Common myeloid progenitor, CD34-positive (primary cell): ENCODE measurements at regions not wholly inside any gene's neighbourhood (a gene's known extent, or its start where the extent isn't known, plus 50 kb on each side); places are given as distances from the start of the nearest gene placed in this dataset.

Source experiments
- CTCF ChIA-PET: fragments of 350-600 bp; sonication (Branson Sonifier 250); formaldehyde crosslinking; loops from one replicate; lab custom pipeline; 2021; ENCODE audit warnings: antibody characterized with exemption; lab: Charles Lee
- POLR2A ChIA-PET: fragments of 350-600 bp; sonication (Branson Sonifier 250); formaldehyde crosslinking; loops from one replicate; lab custom pipeline; 2021; ENCODE audit warnings: antibody characterized with exemption; lab: Charles Lee
- DNase-seq, 3 donors: peaks; one replicate each; pipeline versions ENCODE4 v3.0.0 to v3.0.0-alpha.2; 2013
- H3K27ac ChIP-seq, 2 experiments: 1 replicate in 1 of 2; 2 replicates in 1 of 2; pipeline ENCODE4 v1.7.0; 2013; ENCODE audit warnings: inconsistent platforms in 2 of 2, low read length in 2 of 2, mild to moderate bottlenecking in 2 of 2, low read depth in 1 of 2, moderate library complexity in 1 of 2; ENCODE audit not compliant: severe bottlenecking in 2 of 2, insufficient read depth in 1 of 2, poor library complexity in 1 of 2
- H3K27me3 ChIP-seq, 5 experiments: replicated peaks in 2 of 5; 1 replicate in 3 of 5; 2 replicates in 2 of 5; pipeline versions ENCODE4 v1.6.1 to v1.7.0; 2013; ENCODE audit warnings: low read length in 4 of 5, mild to moderate bottlenecking in 2 of 5, moderate library complexity in 2 of 5, inconsistent platforms in 1 of 5; ENCODE audit not compliant: insufficient read depth in 5 of 5, control insufficient read depth in 4 of 5
- H3K36me3 ChIP-seq, 4 experiments: 1 replicate in 2 of 4; 2 replicates in 2 of 4; pipeline versions ENCODE4 v1.6.1 to v1.7.0; 2013; ENCODE audit warnings: low read length in 3 of 4, control low read depth in 1 of 4, mild to moderate bottlenecking in 1 of 4; ENCODE audit not compliant: control insufficient read depth in 4 of 4, insufficient read depth in 4 of 4
- H3K4me1 ChIP-seq, 4 experiments: 1 replicate in 3 of 4; 2 replicates in 1 of 4; pipeline versions ENCODE4 v1.6.1 to v1.7.1; 2013; ENCODE audit warnings: low read length in 3 of 4, mild to moderate bottlenecking in 3 of 4, control low read depth in 1 of 4, inconsistent platforms in 1 of 4, moderate library complexity in 1 of 4; ENCODE audit not compliant: control insufficient read depth in 4 of 4, insufficient read depth in 4 of 4; ENCODE audit errors: control extremely low read depth in 1 of 4
- H3K4me3 ChIP-seq, 7 experiments: 1 replicate in 4 of 7; 2 replicates in 3 of 7; pipeline versions ENCODE4 v1.5.1 to v1.7.0; 2013; ENCODE audit warnings: mild to moderate bottlenecking in 7 of 7, low read length in 6 of 7, moderate library complexity in 6 of 7, inconsistent platforms in 2 of 7, low read depth in 2 of 7, control low read depth in 1 of 7; ENCODE audit not compliant: insufficient read depth in 4 of 7, control insufficient read depth in 1 of 7; ENCODE audit errors: extremely low read depth in 1 of 7
- H3K9me3 ChIP-seq, 5 experiments: 1 replicate in 4 of 5; 2 replicates in 1 of 5; pipeline versions ENCODE4 v1.6.1 to v1.7.1; 2013; ENCODE audit warnings: low read length in 4 of 5, mild to moderate bottlenecking in 2 of 5, inconsistent platforms in 1 of 5, low read depth in 1 of 5, moderate library complexity in 1 of 5; ENCODE audit not compliant: control insufficient read depth in 4 of 5, insufficient read depth in 2 of 5; ENCODE audit errors: control extremely low read depth in 1 of 5
- WGBS: methylation state at CpG from one replicate; pipeline ENCODE4 v1.1.5; 2013; ENCODE audit not compliant: insufficient coverage; 5-methylcytosine and 5-hydroxymethylcytosine counted together

DNA sequence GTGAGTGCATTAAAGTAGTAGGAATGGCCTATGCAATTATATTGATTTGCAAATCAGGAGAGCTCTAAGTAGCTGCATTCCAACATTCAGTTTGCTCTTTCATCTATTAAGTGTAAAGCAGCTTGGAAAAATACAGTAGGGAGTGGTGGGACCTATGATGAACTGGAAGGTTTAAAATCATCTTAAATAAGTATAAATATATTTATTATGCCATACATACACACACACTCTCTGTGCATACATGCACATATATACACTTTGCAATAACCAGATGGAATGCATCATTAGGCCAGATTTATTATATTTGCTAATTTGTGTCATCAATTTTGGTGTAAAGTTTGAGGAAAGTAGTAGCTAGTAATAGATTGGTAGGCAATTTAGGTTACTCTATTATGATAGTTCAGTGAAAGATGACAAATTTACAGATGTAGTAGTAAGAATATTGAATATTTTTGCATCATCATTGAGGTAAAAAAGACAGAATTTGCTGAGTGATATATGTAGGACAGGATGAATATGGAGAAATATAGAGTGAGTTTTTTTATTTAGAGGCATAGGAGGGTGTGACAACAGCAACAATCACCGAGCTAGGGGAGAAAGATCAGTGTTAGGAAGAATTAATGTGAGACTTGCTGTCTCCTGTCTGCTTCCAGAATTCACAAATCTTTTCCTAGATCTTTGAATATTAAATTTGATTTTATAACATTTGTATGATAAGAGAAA is 961.0 kb upstream of the CDH2 start:
- ChIA-PET POLR2A (no interaction called here), CTCF (no interaction called here)
- H3K27me3 ChIP-seq = no peaks in the 10 kb centered on the region
- no peak for DNase-seq
- WGBS = no CpG with 5 or more reads among the region's 1 CpG
- H3K36me3 ChIP-seq = no peaks in the 10 kb centered on the region
- H3K4me1 ChIP-seq = no peaks in the 10 kb centered on the region
- no peak overlapping the region for H3K4me3 ChIP-seq
- H3K9me3 ChIP-seq = no peaks in the 10 kb centered on the region
- H3K27ac ChIP-seq = no peak overlapping the region

DNA sequence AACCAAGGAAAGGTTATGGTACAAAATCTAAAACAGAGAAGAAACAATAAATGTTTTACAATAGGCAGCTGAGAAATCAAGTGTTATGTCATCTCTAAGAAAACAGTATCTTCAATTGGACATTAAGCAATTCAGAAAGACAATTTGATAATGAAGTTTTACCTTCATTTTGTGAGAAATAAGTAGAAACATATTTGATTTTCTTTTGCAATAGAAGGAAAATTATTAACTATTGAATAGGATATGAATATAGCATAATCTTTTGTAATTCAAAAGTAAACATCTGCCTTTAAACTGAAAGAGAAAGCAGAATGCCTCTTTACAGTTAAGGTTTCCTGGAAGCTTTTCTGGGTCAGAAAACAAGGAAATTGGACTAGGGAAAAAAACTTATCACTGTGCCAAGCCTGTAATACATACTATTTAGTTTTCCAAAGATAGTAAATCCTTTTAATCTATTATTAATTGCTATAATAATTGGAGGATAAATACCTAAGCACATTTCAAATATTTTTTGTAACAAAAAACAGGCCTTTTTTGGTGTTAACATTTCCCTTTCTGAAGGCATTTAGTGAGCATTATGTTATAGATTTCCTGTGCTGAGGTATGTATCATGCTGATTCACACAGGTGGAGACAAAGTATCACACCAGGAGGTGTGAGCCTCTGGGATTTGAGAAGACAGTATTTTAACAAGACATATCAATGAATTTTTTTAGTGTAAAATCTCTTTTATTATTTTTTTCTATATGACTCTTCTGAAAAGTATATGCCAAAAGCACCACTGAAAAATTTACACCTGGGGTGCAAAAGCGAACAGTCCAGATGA is 947.0 kb upstream of the CDH2 start:
- WGBS = no CpG with 5 or more reads among the region's 1 CpG
- Histone ChIP-seq H3K4me1 (peaks cover 0 to 6% (median 2%) of the 10 kb centered on the region in 4 experiments), H3K9me3 (no peaks in the 10 kb centered on the region), H3K4me3 (peak overlapping the region in 2 of 7 experiments; percentile 1 to 25), H3K27ac (no peak overlapping the region), H3K36me3 (no peaks in the 10 kb centered on the region), H3K27me3 (no peaks in the 10 kb centered on the region)
- ChIA-PET CTCF (no interaction called here), POLR2A (no interaction called here)
- DNase-seq = peak in 2 of 3 donors; percentile 6 to 28

DNA sequence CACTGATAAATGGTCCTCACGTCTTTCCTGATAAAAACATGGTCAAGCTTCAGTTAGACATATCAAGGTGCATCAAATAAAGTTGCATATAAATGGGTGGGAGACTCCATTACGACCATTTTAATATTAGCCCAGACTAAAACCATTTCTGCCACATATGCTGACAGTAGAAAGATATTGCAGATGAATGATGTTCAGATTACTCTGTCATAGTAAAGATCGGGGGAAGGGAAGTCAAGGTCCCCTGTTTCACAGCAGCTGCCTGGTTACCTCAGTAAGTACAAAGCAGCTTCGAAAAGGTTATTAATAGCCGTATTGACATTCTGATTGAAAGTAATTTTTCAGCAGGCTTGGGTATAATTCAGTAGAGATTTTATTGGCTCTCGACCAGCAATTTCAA is 927.7 kb upstream of the CDH2 start:
- no peaks in the 10 kb centered on the region for H3K27me3 ChIP-seq
- WGBS = 93% methylated on average over 3 of the region's 6 CpGs
- DNase-seq = no peak
- H3K27ac ChIP-seq = no peak overlapping the region
- ChIA-PET CTCF (interaction anchor here (1.3 kb wide), 1 partner anchor 14 kb away, joined by 3 read pairs; no protein-coding TSS in a partner anchor), POLR2A (no interaction called here)
- no peaks in the 10 kb centered on the region for H3K4me1 ChIP-seq
- H3K36me3 ChIP-seq = no peaks in the 10 kb centered on the region
- peaks cover 0 to 2% (median 0%) of the 10 kb centered on the region in 5 experiments for H3K9me3 ChIP-seq
- H3K4me3 ChIP-seq = no peak overlapping the region

DNA sequence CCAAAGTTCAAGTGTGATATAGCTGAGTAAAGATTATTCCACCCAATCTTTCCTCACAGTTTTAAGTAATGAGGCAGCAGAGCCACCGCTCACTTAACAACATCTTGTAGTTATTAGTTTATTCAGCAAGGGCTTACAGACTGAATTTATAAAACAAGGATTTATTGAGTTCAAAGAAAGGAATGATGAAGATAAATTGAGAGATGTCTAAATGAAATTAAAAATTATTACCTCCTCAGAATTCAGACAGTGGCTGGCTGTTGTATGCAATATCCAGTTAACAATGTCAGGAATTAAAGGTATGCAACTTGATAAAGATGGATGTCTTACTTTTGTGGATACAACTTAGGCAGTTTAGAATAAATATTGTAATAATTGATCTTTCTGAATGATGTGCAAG is 927.3 kb upstream of the CDH2 start:
- peaks cover 0 to 2% (median 0%) of the 10 kb centered on the region in 5 experiments for H3K9me3 ChIP-seq
- POLR2A ChIA-PET = no interaction called here
- H3K36me3 ChIP-seq = no peaks in the 10 kb centered on the region
- no peaks in the 10 kb centered on the region for H3K27me3 ChIP-seq
- H3K4me1 ChIP-seq = no peaks in the 10 kb centered on the region
- no peak overlapping the region for H3K4me3 ChIP-seq
- CTCF ChIA-PET = interaction anchor here (1.3 kb wide), 1 partner anchor 13 kb away, joined by 3 read pairs; no protein-coding TSS in a partner anchor
- WGBS = no CpG with 5 or more reads among the region's 1 CpG
- no peak for DNase-seq
- no peak overlapping the region for H3K27ac ChIP-seq

DNA sequence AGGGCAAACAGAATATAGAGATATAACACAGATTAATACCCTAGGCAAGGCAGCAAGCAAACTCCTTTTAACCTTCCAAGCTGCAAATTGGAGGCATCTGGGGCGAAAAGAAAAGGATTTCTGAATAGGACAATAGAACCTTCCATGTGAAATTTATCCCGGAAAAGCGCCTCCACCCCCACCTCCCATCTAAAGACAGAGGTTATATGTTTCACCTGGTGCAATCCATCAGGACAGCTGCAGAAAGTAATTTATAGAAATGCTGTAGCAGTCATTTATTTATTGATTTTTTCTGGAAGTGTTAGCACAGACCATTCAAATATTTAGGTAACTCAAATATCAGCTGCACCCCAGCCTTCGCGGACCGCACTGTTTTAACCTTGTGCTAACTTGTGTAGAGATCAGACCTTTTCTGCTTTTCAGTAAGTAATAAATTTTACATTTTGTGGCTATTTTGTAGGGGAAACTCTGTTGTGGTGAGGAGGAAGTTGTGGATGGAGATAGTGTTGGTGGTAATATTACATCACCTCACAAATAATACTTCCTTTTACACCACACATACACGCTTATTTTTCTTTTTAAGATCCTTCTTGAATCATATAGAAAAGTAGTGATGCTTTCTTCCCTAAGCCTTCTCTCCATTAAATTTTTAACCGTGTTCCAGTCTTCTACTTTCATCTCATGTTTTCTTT is 919.3 kb upstream of the CDH2 start:
- peak overlapping the region in 1 of 2 experiments; percentile 43 for H3K27ac ChIP-seq
- DNase-seq = peak; percentile 77 to 94 (median 89)
- WGBS = no CpG with 5 or more reads among the region's 8 CpGs
- H3K27me3 ChIP-seq = no peaks in the 10 kb centered on the region
- no peaks in the 10 kb centered on the region for H3K36me3 ChIP-seq
- peak overlapping the region in 2 of 7 experiments; percentile 29 to 40 for H3K4me3 ChIP-seq
- CTCF ChIA-PET = no interaction called here
- peaks cover 0 to 3% (median 0%) of the 10 kb centered on the region in 5 experiments for H3K9me3 ChIP-seq
- POLR2A ChIA-PET = interaction anchor here (1.0 kb wide), 1 partner anchor 51 kb away, joined by 3 read pairs; no protein-coding TSS in a partner anchor
- peaks cover 7 to 19% (median 15%) of the 10 kb centered on the region in 4 experiments for H3K4me1 ChIP-seq

DNA sequence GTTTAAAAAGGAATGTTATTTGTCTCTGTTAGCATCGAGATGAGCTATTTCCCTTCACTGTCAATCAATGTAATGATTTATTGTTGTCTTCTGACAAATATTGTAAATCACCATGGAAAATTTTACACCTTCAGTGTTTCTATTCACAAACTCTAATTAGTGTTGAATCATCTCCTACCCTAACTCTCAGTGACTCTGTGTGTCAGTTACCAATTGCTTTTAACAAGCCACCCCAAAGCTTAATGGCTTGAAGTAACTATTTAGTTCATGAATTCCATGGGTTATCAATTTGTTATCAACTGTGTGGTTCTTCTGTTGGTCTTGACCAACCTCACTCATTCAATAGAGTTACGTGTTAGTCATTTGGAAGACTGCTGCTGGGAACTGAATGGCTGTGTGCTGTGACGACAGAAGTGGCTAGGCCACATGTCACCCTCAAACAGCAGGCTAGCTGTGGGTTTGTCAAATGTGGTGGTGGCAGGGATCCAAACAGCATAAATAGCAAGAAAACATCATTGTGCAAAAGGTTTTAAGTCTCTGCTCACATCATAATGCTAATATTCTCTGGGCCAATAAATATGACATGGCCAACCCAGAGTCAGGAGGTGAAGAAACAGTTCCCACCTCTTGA is 910.8 kb upstream of the CDH2 start:
- H3K27ac ChIP-seq = no peak overlapping the region
- H3K9me3 ChIP-seq = peaks cover 0 to 3% (median 0%) of the 10 kb centered on the region in 5 experiments
- POLR2A ChIA-PET = no interaction called here
- peaks cover 0 to 12% (median 6%) of the 10 kb centered on the region in 4 experiments for H3K4me1 ChIP-seq
- peak; percentile 17 to 61 (median 55) for DNase-seq
- H3K36me3 ChIP-seq = no peaks in the 10 kb centered on the region
- no CpG with 5 or more reads among the region's 3 CpGs for WGBS
- H3K4me3 ChIP-seq = no peak overlapping the region
- no peaks in the 10 kb centered on the region for H3K27me3 ChIP-seq
- CTCF ChIA-PET = interaction anchor here (0.8 to 1.0 kb wide), 2 partner anchors 16 to 19 kb away, joined by 3 read pairs; no protein-coding TSS in a partner anchor
